Panc1 (cell line): ENCODE measurements at regions not wholly inside any gene's neighbourhood (a gene's known extent, or its start where the extent isn't known, plus 50 kb on each side); places are given as distances from the start of the nearest gene placed in this dataset.

Experiments used
- ATAC-seq: fragments of 200-7000 bp; cut with Tn5 transposase; 2 replicates; pipeline ENCODE4 v1.9.1; 2020; ENCODE audit warnings: mild to moderate bottlenecking, moderate library complexity
- BruUV-seq: library from RNA; stranded (reverse); fragments of 400-500 nt; replicated peaks from 2 replicates; lab custom pipeline; 2021; lab: Mats Ljungman, UMichigan
- CTCF ChIA-PET: fragments of 300-600 bp; sonication (Branson Sonifier 250); formaldehyde crosslinking; loops from one replicate; lab custom pipeline; 2022; ENCODE audit warnings: antibody characterized with exemption; lab: Charles Lee
- POLR2A ChIA-PET: fragments of 300-600 bp; sonication (Branson Sonifier 250); formaldehyde crosslinking; loops from one replicate; lab custom pipeline; 2022; ENCODE audit warnings: antibody characterized with exemption; lab: Charles Lee
- DNase-seq: peaks from one replicate; pipeline ENCODE4 v3.0.0-alpha.2; 2010; ENCODE audit warnings: low read depth, low spot score
- H3K27ac ChIP-seq: 2 replicates; pipeline ENCODE4 v1.5.1; 2011; ENCODE audit warnings: mild to moderate bottlenecking, low read length, inconsistent platforms
- H3K27me3 ChIP-seq: fragments of 200-500 bp; sonication (Bioruptor generic); 2 replicates; pipeline ENCODE4 v1.6.0; 2014; ENCODE audit warnings: low read length, inconsistent platforms; ENCODE audit not compliant: control insufficient read depth, insufficient read depth
- H3K36me3 ChIP-seq: fragments of 200-500 bp; sonication (Bioruptor generic); 2 replicates; pipeline ENCODE4 v1.5.1; 2014; ENCODE audit warnings: inconsistent platforms, mild to moderate bottlenecking, low read length, moderate library complexity; ENCODE audit not compliant: control insufficient read depth, insufficient read depth
- H3K4me1 ChIP-seq: 2 replicates; pipeline ENCODE4 v1.5.1; 2011; ENCODE audit warnings: inconsistent platforms, mild to moderate bottlenecking, low read length, moderate library complexity; ENCODE audit not compliant: control insufficient read depth, insufficient read depth
- H3K4me3 ChIP-seq, 2 experiments: 2 replicates each; pipeline ENCODE4 v1.5.1; 2011 to 2012; ENCODE audit warnings: low read depth in 2 of 2, low read length in 2 of 2, mild to moderate bottlenecking in 2 of 2, inconsistent platforms in 1 of 2, moderate library complexity in 1 of 2
- H3K9me3 ChIP-seq: fragments of 200-500 bp; sonication (Bioruptor generic); 2 replicates; pipeline ENCODE4 v1.5.1; 2014; ENCODE audit warnings: low read depth, mild to moderate bottlenecking, inconsistent platforms, low read length, moderate library complexity; ENCODE audit not compliant: control insufficient read depth, insufficient read depth
- POLR2AphosphoS5 ChIP-seq: IDR thresholded peaks from 2 replicates; pipeline ENCODE4 v1.6.1; 2012; ENCODE audit warnings: mild to moderate bottlenecking, low read depth, low read length, moderate library complexity
- SIN3A ChIP-seq: IDR thresholded peaks from 2 replicates; pipeline ENCODE4 v1.6.1; 2012; ENCODE audit warnings: low read depth, mild to moderate bottlenecking, low read length, moderate library complexity, borderline replicate concordance; ENCODE audit not compliant: insufficient read depth
- TCF7L2 ChIP-seq: IDR thresholded peaks from 2 replicates; pipeline ENCODE4 v1.6.1; 2011; ENCODE audit warnings: mild to moderate bottlenecking, low read depth, low read length, inconsistent platforms
- in situ Hi-C: cut with HindIII; loops from 2 replicates; pipeline ENCODE4 v1.10.0; 2016; ENCODE audit warnings: low sequenced_read_pairs, low pct_unique_long_range_greater_than_20kb
- intact Hi-C: fragments of 100-400 bp; cut with micrococcal nuclease; formaldehyde crosslinking; loops from one replicate; pipeline ENCODE4 v1.10.0; 2022; ENCODE audit not compliant: unreplicated experiment
- TF ChIP-seq, protein P1 (sequence below): fragments of 450-650 bp; IDR thresholded peaks from 2 replicates; pipeline ENCODE4 v1.5.1; 2017; ENCODE audit warnings: mild to moderate bottlenecking
- TF ChIP-seq, protein P2 (sequence below), 2 experiments: IDR thresholded peaks; 2 replicates each; pipeline ENCODE4 v1.6.1; 2011 to 2012; ENCODE audit warnings: low read depth in 2 of 2, control low read depth in 1 of 2, low read length in 1 of 2, mild to moderate bottlenecking in 1 of 2, moderate library complexity in 1 of 2; ENCODE audit not compliant: insufficient read depth in 1 of 2

DNA sequence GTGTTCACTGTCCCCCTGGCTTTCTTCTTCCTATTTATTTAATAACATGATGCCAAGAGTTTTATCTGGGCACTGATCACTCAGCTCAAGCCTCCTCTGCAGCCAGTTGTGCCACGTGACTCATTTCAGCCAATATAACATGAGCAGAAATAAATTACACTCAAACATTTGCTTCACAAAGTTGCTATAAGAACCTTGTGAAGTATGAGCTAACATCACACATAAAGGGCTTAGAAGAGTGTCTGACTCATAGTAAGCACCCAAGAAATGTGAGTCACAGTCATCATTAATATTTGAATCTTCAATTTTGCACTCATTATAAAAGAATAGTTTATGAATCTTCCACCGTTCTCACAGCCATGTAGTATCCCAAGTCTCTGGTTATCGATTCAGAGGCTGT lies 414.6 kb upstream of the NPVF start:
- no TSS peak for BruUV-seq
- Histone ChIP-seq H3K27ac (no peak overlapping the region), H3K27me3 (no peaks in the 10 kb centered on the region), H3K36me3 (no peaks in the 10 kb centered on the region), H3K4me1 (no peaks in the 10 kb centered on the region), H3K9me3 (no peaks in the 10 kb centered on the region), H3K4me3 (no peak overlapping the region)
- TF ChIP-seq, protein P1, sequence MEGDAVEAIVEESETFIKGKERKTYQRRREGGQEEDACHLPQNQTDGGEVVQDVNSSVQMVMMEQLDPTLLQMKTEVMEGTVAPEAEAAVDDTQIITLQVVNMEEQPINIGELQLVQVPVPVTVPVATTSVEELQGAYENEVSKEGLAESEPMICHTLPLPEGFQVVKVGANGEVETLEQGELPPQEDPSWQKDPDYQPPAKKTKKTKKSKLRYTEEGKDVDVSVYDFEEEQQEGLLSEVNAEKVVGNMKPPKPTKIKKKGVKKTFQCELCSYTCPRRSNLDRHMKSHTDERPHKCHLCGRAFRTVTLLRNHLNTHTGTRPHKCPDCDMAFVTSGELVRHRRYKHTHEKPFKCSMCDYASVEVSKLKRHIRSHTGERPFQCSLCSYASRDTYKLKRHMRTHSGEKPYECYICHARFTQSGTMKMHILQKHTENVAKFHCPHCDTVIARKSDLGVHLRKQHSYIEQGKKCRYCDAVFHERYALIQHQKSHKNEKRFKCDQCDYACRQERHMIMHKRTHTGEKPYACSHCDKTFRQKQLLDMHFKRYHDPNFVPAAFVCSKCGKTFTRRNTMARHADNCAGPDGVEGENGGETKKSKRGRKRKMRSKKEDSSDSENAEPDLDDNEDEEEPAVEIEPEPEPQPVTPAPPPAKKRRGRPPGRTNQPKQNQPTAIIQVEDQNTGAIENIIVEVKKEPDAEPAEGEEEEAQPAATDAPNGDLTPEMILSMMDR: no peak
- TF ChIP-seq TCF7L2: no peak
- TF ChIP-seq, protein P2, sequence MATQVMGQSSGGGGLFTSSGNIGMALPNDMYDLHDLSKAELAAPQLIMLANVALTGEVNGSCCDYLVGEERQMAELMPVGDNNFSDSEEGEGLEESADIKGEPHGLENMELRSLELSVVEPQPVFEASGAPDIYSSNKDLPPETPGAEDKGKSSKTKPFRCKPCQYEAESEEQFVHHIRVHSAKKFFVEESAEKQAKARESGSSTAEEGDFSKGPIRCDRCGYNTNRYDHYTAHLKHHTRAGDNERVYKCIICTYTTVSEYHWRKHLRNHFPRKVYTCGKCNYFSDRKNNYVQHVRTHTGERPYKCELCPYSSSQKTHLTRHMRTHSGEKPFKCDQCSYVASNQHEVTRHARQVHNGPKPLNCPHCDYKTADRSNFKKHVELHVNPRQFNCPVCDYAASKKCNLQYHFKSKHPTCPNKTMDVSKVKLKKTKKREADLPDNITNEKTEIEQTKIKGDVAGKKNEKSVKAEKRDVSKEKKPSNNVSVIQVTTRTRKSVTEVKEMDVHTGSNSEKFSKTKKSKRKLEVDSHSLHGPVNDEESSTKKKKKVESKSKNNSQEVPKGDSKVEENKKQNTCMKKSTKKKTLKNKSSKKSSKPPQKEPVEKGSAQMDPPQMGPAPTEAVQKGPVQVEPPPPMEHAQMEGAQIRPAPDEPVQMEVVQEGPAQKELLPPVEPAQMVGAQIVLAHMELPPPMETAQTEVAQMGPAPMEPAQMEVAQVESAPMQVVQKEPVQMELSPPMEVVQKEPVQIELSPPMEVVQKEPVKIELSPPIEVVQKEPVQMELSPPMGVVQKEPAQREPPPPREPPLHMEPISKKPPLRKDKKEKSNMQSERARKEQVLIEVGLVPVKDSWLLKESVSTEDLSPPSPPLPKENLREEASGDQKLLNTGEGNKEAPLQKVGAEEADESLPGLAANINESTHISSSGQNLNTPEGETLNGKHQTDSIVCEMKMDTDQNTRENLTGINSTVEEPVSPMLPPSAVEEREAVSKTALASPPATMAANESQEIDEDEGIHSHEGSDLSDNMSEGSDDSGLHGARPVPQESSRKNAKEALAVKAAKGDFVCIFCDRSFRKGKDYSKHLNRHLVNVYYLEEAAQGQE (IDR thresholded peaks at IDR 0.05; ENCODE audit: insufficient read depth in 1 of 2, low read depth in 2 of 2, low read length in 1 of 2): no peak
- no peak for TF ChIP-seq POLR2AphosphoS5
- no peak for TF ChIP-seq SIN3A
- POLR2A ChIA-PET: no interaction called here
- CTCF ChIA-PET: no interaction called here
- intact Hi-C loops: no loop called here
- no peak for DNase-seq
- in situ Hi-C loops: no loop called here
- ATAC-seq: no peak

- no peak for ATAC-seq
- BruUV-seq: no TSS peak
Measured at GRCh38 chr7:25643286-25643685, 415.0 kb upstream of the NPVF start.

More at GRCh38 chr7:25643286-25643685, 415.0 kb upstream of the NPVF start:
- CTCF ChIA-PET: no interaction called here
- H3K4me3 ChIP-seq: no peak overlapping the region
- TF ChIP-seq, protein P2 (IDR thresholded peaks at IDR 0.05; ENCODE audit: insufficient read depth in 1 of 2, low read depth in 2 of 2, low read length in 1 of 2): no peak
- TF ChIP-seq SIN3A: no peak
- TF ChIP-seq TCF7L2: no peak
- TF ChIP-seq, protein P1: no peak
- no peak for TF ChIP-seq POLR2AphosphoS5
- no peak overlapping the region for H3K27ac ChIP-seq
- no peak for DNase-seq
- no peaks in the 10 kb centered on the region for H3K4me1 ChIP-seq
- intact Hi-C loops (no loop called here), in situ Hi-C loops (no loop called here)
- H3K36me3 ChIP-seq: no peaks in the 10 kb centered on the region
- no peaks in the 10 kb centered on the region for H3K9me3 ChIP-seq
- POLR2A ChIA-PET: no interaction called here
- no peaks in the 10 kb centered on the region for H3K27me3 ChIP-seq
